GM18519 (cell line): ENCODE measurements at regions not wholly inside any gene's neighbourhood (a gene's known extent, or its start where the extent isn't known, plus 50 kb on each side); places are given as distances from the start of the nearest gene placed in this dataset.
"Not testable (repeated sequence)": the region's sequence is repeated elsewhere in the genome, so short reads cannot be mapped to it uniquely, and the experiment has no call there.

ENCODE experiments used
- ATAC-seq: cut with Tn5 transposase; IDR thresholded peaks from one replicate; pipeline ENCODE4 v1.9.1; 2021; ENCODE audit warnings: mild to moderate bottlenecking, moderate library complexity; ENCODE audit not compliant: unreplicated experiment, low FRiP score

- ATAC-seq, result no peak
These were observed 68.3 kb downstream of the ALG10B start for GRCh38 chr12:38384816-38385378.

- no peak for ATAC-seq
These were observed 68.9 kb downstream of the ALG10B start for GRCh38 chr12:38385486-38385885.

GRCh38 chr12:38386205-38386985 is 69.8 kb downstream of the ALG10B start:
- ATAC-seq, result no peak

- ATAC-seq, result no peak
These were observed 73.0 kb downstream of the ALG10B start for GRCh38 chr12:38389614-38390013.

GRCh38 chr12:38391007-38391406 is 74.4 kb downstream of the ALG10B start:
- ATAC-seq, result no peak

GRCh38 chr12:38392554-38393144 is 76.1 kb downstream of the ALG10B start:
- peak; percentile 67 for ATAC-seq

- no peak for ATAC-seq
These were observed 83.2 kb downstream of the ALG10B start for GRCh38 chr12:38399711-38400206.

GRCh38 chr12:38402811-38403210 is 86.2 kb downstream of the ALG10B start:
- ATAC-seq, result no peak

- no peak for ATAC-seq
These were observed 92.9 kb downstream of the ALG10B start for GRCh38 chr12:38409511-38409910.

GRCh38 chr12:38411426-38411825 is 94.9 kb downstream of the ALG10B start:
- no peak for ATAC-seq

GRCh38 chr12:38411946-38412345 is 95.4 kb downstream of the ALG10B start:
- no peak for ATAC-seq

GRCh38 chr12:38417101-38417500 is 100.5 kb downstream of the ALG10B start:
- ATAC-seq, result no peak

GRCh38 chr12:38424436-38424835 is 107.9 kb downstream of the ALG10B start:
- no peak for ATAC-seq

- ATAC-seq, result no peak
These were observed 110.9 kb downstream of the ALG10B start for GRCh38 chr12:38427442-38427841.

GRCh38 chr12:38431921-38432320 is 115.3 kb downstream of the ALG10B start:
- no peak for ATAC-seq

GRCh38 chr12:38441871-38442281 is 125.3 kb downstream of the ALG10B start:
- not testable (repeated sequence) for ATAC-seq

- ATAC-seq, result no peak
These were observed 128.5 kb downstream of the ALG10B start for GRCh38 chr12:38445040-38445439.

- no peak for ATAC-seq
These were observed 132.4 kb downstream of the ALG10B start for GRCh38 chr12:38448991-38449390.

GRCh38 chr12:38456537-38457120 is 140.1 kb downstream of the ALG10B start:
- ATAC-seq, result no peak

GRCh38 chr12:38465020-38465419 is 148.4 kb downstream of the ALG10B start:
- no peak for ATAC-seq

- no peak for ATAC-seq
These were observed 153.1 kb downstream of the ALG10B start for GRCh38 chr12:38469715-38470114.
